NCI-H510A treated with DMSO at 0.1 percent for 48 hours (cell line): ENCODE measurements at regions not wholly inside any gene's neighbourhood (a gene's known extent, or its start where the extent isn't known, plus 50 kb on each side); places are given as distances from the start of the nearest gene placed in this dataset.

ENCODE experiments used
- DNase-seq: peaks from one replicate; lab custom pipeline; 2025; lab: John Stamatoyannopoulos, UW

- DNase-seq, result no peak
Measured at GRCh38 chr20:24138196-24138857, 149.7 kb upstream of the GGTLC1 start.

- no peak for DNase-seq
Measured at GRCh38 chr20:24136659-24137246, 148.2 kb upstream of the GGTLC1 start.

GRCh38 chr20:24135781-24136180 is 147.2 kb upstream of the GGTLC1 start:
- no peak for DNase-seq

- DNase-seq, result no peak
Measured at GRCh38 chr20:24134930-24135329, 146.4 kb upstream of the GGTLC1 start.

GRCh38 chr20:24134284-24134683 is 145.7 kb upstream of the GGTLC1 start:
- no peak for DNase-seq

GRCh38 chr20:24132246-24132645 is 143.7 kb upstream of the GGTLC1 start:
- DNase-seq, result no peak

- no peak for DNase-seq
Measured at GRCh38 chr20:24131684-24132083, 143.1 kb upstream of the GGTLC1 start.

- no peak for DNase-seq
Measured at GRCh38 chr20:24131281-24131680, 142.7 kb upstream of the GGTLC1 start.

- DNase-seq, result no peak
Measured at GRCh38 chr20:24129641-24130040, 141.1 kb upstream of the GGTLC1 start.

GRCh38 chr20:24124951-24125650 is 136.5 kb upstream of the GGTLC1 start:
- no peak for DNase-seq

- DNase-seq, result no peak
Measured at GRCh38 chr20:24124003-24124402, 135.4 kb upstream of the GGTLC1 start.

- DNase-seq, result no peak
Measured at GRCh38 chr20:24118441-24119175, 130.0 kb upstream of the GGTLC1 start.

- DNase-seq, result no peak
Measured at GRCh38 chr20:24118034-24118433, 129.5 kb upstream of the GGTLC1 start.

GRCh38 chr20:24117383-24117782 is 128.8 kb upstream of the GGTLC1 start:
- DNase-seq, result no peak

GRCh38 chr20:24116611-24117010 is 128.0 kb upstream of the GGTLC1 start:
- no peak for DNase-seq

- DNase-seq, result no peak
Measured at GRCh38 chr20:24112360-24112759, 123.8 kb upstream of the GGTLC1 start.

GRCh38 chr20:24111858-24112257 is 123.3 kb upstream of the GGTLC1 start:
- no peak for DNase-seq

- no peak for DNase-seq
Measured at GRCh38 chr20:24109537-24109936, 121.0 kb upstream of the GGTLC1 start.

GRCh38 chr20:24109008-24109407 is 120.4 kb upstream of the GGTLC1 start:
- no peak for DNase-seq

GRCh38 chr20:24108581-24108980 is 120.0 kb upstream of the GGTLC1 start:
- DNase-seq, result no peak

GRCh38 chr20:24106801-24107445 is 118.3 kb upstream of the GGTLC1 start:
- DNase-seq, result no peak

- no peak for DNase-seq
Measured at GRCh38 chr20:24106150-24106800, 117.7 kb upstream of the GGTLC1 start.
